Lower leg skin (tissue), 4 donors: ENCODE measurements at regions not wholly inside any gene's neighbourhood (a gene's known extent, or its start where the extent isn't known, plus 50 kb on each side); places are given as distances from the start of the nearest gene placed in this dataset.
A peak's percentile ranks its signal among the peaks of the same experiment; 100 is the strongest.

ENCODE experiments used
- DNase-seq, 2 donors: peaks; one replicate each; pipeline ENCODE4 v3.0.0-alpha.2; 2019; ENCODE audit warnings: low spot score in 2 of 2
- H3K4me3 ChIP-seq: fragments of 200-600 bp; sonication (generic); 2 replicates; pipeline ENCODE4 v1.5.1; 2017; ENCODE audit warnings: mild to moderate bottlenecking, low read depth; ENCODE audit not compliant: poor library complexity, severe bottlenecking
- POLR2A ChIP-seq, 2 donors: fragments of 450-650 bp; IDR thresholded peaks; one replicate each; pipeline ENCODE4 v1.6.1; 2016 to 2017; ENCODE audit warnings: antibody characterized with exemption in 2 of 2, mild to moderate bottlenecking in 1 of 2, moderate library complexity in 1 of 2
- WGBS, 2 donors: methylation state at CpG; one replicate each; pipeline ENCODE4 v1.1.5; 2018; 5-methylcytosine and 5-hydroxymethylcytosine counted together
- intact Hi-C: fragments of 100-400 bp; cut with DNase I; formaldehyde crosslinking; loops from one replicate; pipeline ENCODE4 v1.15.0; 2023; ENCODE audit warnings: low total_unique reads
- TF ChIP-seq, protein P1 (sequence below), 3 donors: fragments of 450-650 bp; IDR thresholded peaks; one replicate each; pipeline ENCODE4 v1.5.1; 2016; ENCODE audit warnings: antibody characterized with exemption in 3 of 3, mild to moderate bottlenecking in 3 of 3, moderate library complexity in 2 of 3

DNA sequence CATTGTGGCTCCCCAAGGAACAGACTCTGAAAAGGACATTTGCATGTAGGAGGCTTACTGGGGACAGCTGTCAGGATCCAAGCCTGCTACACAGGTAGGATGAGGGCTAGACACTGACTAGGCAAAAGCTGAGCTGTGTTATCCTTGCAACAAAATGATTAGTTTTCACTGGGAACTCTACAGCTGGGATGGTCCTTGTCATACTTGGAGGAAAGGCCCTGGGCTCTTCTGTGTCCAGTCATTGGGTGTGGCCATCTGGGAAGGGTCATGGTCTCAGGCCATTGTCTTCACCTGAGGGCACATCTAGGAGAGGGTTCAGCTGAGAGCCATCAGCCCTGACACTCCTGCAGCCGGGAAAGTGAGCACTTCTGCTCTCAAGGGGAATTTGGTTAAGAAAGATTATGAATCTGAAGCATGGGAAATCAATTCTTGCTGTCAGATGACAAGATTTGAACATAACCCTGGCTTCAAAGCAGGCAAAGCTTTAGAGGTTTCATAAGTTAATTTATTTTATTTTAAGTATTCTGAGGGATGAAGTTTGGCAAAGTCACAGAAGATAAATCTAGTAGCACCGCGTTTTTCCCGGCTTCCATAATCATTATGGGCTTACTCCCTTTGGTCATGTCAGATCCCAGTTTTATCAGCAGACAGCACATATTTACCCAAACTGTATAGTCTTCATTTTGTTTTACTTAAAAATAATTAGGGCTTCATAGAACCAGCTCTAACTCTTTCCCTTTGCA lies 78.4 kb upstream of the SLC22A23 start:
- intact Hi-C loops = loop anchor here (10.0 kb wide), 1 partner anchor 120 kb away; no protein-coding TSS in a partner anchor
- TF ChIP-seq, protein P1, sequence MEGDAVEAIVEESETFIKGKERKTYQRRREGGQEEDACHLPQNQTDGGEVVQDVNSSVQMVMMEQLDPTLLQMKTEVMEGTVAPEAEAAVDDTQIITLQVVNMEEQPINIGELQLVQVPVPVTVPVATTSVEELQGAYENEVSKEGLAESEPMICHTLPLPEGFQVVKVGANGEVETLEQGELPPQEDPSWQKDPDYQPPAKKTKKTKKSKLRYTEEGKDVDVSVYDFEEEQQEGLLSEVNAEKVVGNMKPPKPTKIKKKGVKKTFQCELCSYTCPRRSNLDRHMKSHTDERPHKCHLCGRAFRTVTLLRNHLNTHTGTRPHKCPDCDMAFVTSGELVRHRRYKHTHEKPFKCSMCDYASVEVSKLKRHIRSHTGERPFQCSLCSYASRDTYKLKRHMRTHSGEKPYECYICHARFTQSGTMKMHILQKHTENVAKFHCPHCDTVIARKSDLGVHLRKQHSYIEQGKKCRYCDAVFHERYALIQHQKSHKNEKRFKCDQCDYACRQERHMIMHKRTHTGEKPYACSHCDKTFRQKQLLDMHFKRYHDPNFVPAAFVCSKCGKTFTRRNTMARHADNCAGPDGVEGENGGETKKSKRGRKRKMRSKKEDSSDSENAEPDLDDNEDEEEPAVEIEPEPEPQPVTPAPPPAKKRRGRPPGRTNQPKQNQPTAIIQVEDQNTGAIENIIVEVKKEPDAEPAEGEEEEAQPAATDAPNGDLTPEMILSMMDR (IDR thresholded peaks at IDR 0.05) = no peak
- TF ChIP-seq POLR2A (IDR thresholded peaks at IDR 0.05) = no peak
- DNase-seq = peak in 1 of 2 donors; percentile 8
- H3K4me3 ChIP-seq = no peak overlapping the region
- WGBS, 2 donors = 39 to 60% methylated on average over 4 of the region's 4 CpGs

DNA sequence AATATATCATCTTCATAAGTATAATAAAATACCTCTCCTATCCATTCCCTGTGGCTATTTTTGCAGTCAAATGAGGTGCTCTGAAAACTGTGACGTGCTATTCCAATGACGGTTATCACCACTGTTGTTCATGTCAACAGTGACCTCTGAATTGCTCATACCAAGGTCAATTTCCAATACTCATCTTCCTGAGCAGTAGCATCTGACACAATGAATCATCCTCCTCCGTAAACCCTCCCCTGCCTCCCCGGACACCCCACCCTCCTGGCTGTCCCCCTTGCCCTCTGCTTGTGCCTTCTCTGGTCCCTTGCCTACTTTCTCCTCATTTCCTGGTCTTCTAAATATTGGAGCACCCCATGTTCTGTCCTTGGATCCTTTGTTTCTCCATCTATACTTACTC lies 77.7 kb upstream of the SLC22A23 start:
- intact Hi-C loops = loop anchor here (10.0 kb wide), 1 partner anchor 120 kb away; no protein-coding TSS in a partner anchor
- DNase-seq = no peak
- no peak for TF ChIP-seq POLR2A (IDR thresholded peaks at IDR 0.05)
- TF ChIP-seq, protein P1 (IDR thresholded peaks at IDR 0.05) = no peak
- no peak overlapping the region for H3K4me3 ChIP-seq
- WGBS, 2 donors = 91 to 92% methylated on average over 4 of the region's 4 CpGs

DNA sequence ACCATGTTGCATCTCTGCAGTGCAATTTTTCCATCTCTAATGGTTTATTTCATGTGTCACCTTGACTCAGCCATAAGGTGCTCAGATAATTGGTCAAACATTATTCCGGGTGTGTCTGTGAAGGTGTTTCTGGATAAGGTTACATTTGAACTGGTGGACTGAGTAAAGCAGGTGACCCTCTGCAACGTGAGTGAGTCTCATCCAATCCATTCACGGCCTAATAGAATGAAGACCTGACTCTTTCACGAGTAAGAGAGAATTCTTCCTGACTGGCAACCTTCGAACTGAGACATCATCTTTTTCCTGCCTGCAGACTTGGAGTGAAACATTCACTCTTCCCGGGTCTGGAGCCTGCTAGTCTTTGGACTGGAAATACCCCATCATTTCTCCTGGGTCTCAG lies 77.1 kb upstream of the SLC22A23 start:
- 88 to 94% methylated on average over 6 of the region's 6 CpGs for WGBS, 2 donors
- H3K4me3 ChIP-seq = no peak overlapping the region
- intact Hi-C loops = loop anchor here (10.0 kb wide), 1 partner anchor 121 kb away; no protein-coding TSS in a partner anchor
- no peak for DNase-seq
- no peak for TF ChIP-seq POLR2A (IDR thresholded peaks at IDR 0.05)
- TF ChIP-seq, protein P1 (IDR thresholded peaks at IDR 0.05) = no peak

DNA sequence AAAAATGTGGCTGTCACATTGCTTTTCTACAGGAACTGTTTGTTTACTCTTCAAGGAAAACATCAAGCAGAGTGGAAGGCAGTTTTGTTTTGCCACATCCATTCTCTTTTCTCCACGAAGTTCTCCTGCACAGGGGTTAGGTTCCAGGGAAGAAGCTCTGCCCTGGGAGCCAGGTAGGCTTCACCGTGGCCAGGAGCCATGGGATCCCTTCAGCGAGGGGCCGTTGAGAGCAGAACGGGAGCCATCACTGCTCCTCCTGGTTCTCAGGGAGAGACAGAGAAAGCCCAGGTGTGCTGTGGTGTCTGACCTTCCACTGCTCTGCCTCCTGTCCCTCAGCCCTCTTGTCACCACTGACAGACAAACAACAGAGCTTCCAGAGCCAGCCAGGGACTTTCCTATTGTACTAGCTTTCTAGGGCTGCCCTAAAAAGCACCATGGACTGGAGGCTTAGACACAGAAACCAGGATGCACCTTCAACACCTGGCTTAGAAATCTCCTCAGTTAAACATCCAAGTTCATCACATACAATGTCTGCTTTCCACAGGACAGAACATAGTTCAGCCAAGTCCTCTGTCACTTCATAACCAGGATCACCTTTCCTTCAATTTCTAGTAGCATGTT lies 75.6 kb upstream of the SLC22A23 start:
- H3K4me3 ChIP-seq = no peak overlapping the region
- 85 to 87% methylated on average over 5 of the region's 5 CpGs for WGBS, 2 donors
- DNase-seq = no peak
- intact Hi-C loops = loop anchor here (10.0 kb wide), 1 partner anchor 122 kb away; no protein-coding TSS in a partner anchor
- TF ChIP-seq POLR2A (IDR thresholded peaks at IDR 0.05) = no peak
- TF ChIP-seq, protein P1 (IDR thresholded peaks at IDR 0.05) = no peak

DNA sequence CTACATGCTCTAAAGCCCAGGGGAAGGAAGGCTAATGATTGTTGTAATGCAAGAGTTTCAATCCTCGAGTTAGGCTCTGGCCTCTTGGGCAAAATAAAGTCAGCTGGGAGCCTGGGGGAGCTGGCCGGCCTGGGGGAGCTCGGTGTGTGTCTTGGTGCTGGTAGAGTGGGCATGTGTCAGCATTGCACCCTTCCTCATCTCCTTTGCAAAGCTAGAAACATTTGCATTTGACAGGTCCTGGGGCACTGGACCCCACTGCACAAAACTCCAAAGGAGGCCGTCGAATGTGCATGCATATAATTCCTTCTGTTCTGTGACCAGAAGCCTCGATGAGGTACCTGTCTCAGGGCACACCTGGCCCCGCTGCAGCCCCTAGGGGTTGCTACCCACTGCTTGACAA lies 74.6 kb upstream of the SLC22A23 start:
- no peak for TF ChIP-seq POLR2A (IDR thresholded peaks at IDR 0.05)
- TF ChIP-seq, protein P1 (IDR thresholded peaks at IDR 0.05) = no peak
- 88 to 91% methylated on average over 7 of the region's 7 CpGs for WGBS, 2 donors
- DNase-seq = peak in 1 of 2 donors; percentile 2

More for the DNA sequence above, 74.6 kb upstream of the SLC22A23 start:
- no peak overlapping the region for H3K4me3 ChIP-seq
- intact Hi-C loops = loop anchor here (10.0 kb wide), 1 partner anchor 123 kb away; no protein-coding TSS in a partner anchor
